Cardiac septum (tissue), 1 donor: ENCODE measurements at regions not wholly inside any gene's neighbourhood (a gene's known extent, or its start where the extent isn't known, plus 50 kb on each side); places are given as distances from the start of the nearest gene placed in this dataset.

Experiments used
- DNase-seq: peaks from one replicate; pipeline ENCODE4 v3.0.0-alpha.2; 2020; ENCODE audit warnings: low spot score
- intact Hi-C: fragments of 100-400 bp; cut with DNase I; formaldehyde crosslinking; loops from one replicate; pipeline ENCODE4 v1.14.0; 2022
- donor health status: DM: no; HTN: no; CAD: no.

GRCh38 chr16:54417384-54417783, 130.8 kb upstream of the IRX3 start:
- DNase-seq: no peak
- intact Hi-C loops: no loop called here

- no peak for DNase-seq
- intact Hi-C loops: no loop called here
Observed at GRCh38 chr16:54414671-54415070, 128.1 kb upstream of the IRX3 start.

- DNase-seq: no peak
- intact Hi-C loops: no loop called here
Observed at GRCh38 chr16:54412777-54413455, 126.3 kb upstream of the IRX3 start.

- intact Hi-C loops: no loop called here
- no peak for DNase-seq
Observed at GRCh38 chr16:54412037-54412436, 125.5 kb upstream of the IRX3 start.

- no peak for DNase-seq
- intact Hi-C loops: no loop called here
Observed at GRCh38 chr16:54411544-54411943, 125.0 kb upstream of the IRX3 start.

GRCh38 chr16:54409982-54410381, 123.4 kb upstream of the IRX3 start:
- no peak for DNase-seq
- intact Hi-C loops: no loop called here

GRCh38 chr16:54407596-54407995, 121.0 kb upstream of the IRX3 start:
- DNase-seq: no peak
- intact Hi-C loops: no loop called here

GRCh38 chr16:54405478-54405877, 118.9 kb upstream of the IRX3 start:
- intact Hi-C loops: no loop called here
- DNase-seq: no peak

GRCh38 chr16:54403580-54403979, 117.0 kb upstream of the IRX3 start:
- no peak for DNase-seq
- intact Hi-C loops: no loop called here

- intact Hi-C loops: no loop called here
- DNase-seq: no peak
Observed at GRCh38 chr16:54402873-54403272, 116.3 kb upstream of the IRX3 start.

GRCh38 chr16:54402270-54402669, 115.7 kb upstream of the IRX3 start:
- DNase-seq: peak; percentile 84
- intact Hi-C loops: no loop called here

GRCh38 chr16:54400261-54400660, 113.7 kb upstream of the IRX3 start:
- no peak for DNase-seq
- intact Hi-C loops: no loop called here

GRCh38 chr16:54398986-54399385, 112.4 kb upstream of the IRX3 start:
- DNase-seq: no peak
- intact Hi-C loops: no loop called here

- DNase-seq: no peak
- intact Hi-C loops: no loop called here
Observed at GRCh38 chr16:54397838-54398237, 111.3 kb upstream of the IRX3 start.

- intact Hi-C loops: no loop called here
- DNase-seq: no peak
Observed at GRCh38 chr16:54397190-54397835, 110.7 kb upstream of the IRX3 start.

GRCh38 chr16:54389836-54390494, 103.4 kb upstream of the IRX3 start:
- intact Hi-C loops: no loop called here
- DNase-seq: no peak

- intact Hi-C loops: no loop called here
Observed at GRCh38 chr16:54385141-54385540, 98.6 kb upstream of the IRX3 start.

GRCh38 chr16:54381601-54382313, 95.2 kb upstream of the IRX3 start:
- intact Hi-C loops: no loop called here
- DNase-seq: no peak

More at GRCh38 chr16:54385141-54385540, 98.6 kb upstream of the IRX3 start:
- DNase-seq: no peak

- DNase-seq: no peak
- intact Hi-C loops: no loop called here
Observed at GRCh38 chr16:54375071-54375470, 88.5 kb upstream of the IRX3 start.
